ENCODE measurements at regions not wholly inside any gene's neighbourhood (a gene's known extent, or its start where the extent isn't known, plus 50 kb on each side); places are given as distances from the start of the nearest gene placed in this dataset.

- H3K9me3 ChIP-seq: no peaks in the 10 kb centered on the region
- no peak for TF ChIP-seq POLR2A (IDR thresholded peaks at IDR 0.05)
- TF ChIP-seq, protein P1, sequence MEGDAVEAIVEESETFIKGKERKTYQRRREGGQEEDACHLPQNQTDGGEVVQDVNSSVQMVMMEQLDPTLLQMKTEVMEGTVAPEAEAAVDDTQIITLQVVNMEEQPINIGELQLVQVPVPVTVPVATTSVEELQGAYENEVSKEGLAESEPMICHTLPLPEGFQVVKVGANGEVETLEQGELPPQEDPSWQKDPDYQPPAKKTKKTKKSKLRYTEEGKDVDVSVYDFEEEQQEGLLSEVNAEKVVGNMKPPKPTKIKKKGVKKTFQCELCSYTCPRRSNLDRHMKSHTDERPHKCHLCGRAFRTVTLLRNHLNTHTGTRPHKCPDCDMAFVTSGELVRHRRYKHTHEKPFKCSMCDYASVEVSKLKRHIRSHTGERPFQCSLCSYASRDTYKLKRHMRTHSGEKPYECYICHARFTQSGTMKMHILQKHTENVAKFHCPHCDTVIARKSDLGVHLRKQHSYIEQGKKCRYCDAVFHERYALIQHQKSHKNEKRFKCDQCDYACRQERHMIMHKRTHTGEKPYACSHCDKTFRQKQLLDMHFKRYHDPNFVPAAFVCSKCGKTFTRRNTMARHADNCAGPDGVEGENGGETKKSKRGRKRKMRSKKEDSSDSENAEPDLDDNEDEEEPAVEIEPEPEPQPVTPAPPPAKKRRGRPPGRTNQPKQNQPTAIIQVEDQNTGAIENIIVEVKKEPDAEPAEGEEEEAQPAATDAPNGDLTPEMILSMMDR (IDR thresholded peaks at IDR 0.05): no peak
- DNase-seq: no peak
- H3K4me1 ChIP-seq: no peaks in the 10 kb centered on the region
- H3K27me3 ChIP-seq: peaks cover 0 to 4% (median 0%) of the 10 kb centered on the region in 4 donors
- 73 to 74% methylated on average over 3 of the region's 3 CpGs for WGBS, 2 donors
- no peak overlapping the region for H3K4me3 ChIP-seq
- no peak overlapping the region for H3K27ac ChIP-seq
- intact Hi-C loops (cut with DNase I): no loop called here
- no peaks in the 10 kb centered on the region for H3K36me3 ChIP-seq
Observed at GRCh38 chr2:222000326-222000725, 298.5 kb downstream of the PAX3 start.

DNA sequence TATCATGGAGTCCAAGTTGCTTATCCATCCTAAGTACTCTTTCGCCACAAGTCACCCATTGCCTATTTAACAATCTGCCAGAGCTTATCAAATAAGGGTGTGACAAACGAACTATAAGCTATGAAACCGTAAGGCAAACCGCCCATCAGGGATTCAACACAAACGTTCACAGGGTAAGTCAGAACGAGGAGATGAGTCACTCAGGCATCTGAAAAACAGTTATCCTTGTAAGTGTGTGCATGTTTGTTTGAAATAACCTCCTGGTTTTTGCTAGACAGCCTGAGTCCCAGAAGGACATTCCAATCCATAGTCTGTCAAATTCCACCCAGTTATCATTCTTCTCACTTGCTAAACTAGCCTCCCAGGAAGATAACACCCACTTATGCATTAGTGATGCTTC, 299.1 kb downstream of the PAX3 start:
- Histone ChIP-seq H3K4me3 (no peak overlapping the region), H3K27ac (no peak overlapping the region), H3K4me1 (no peaks in the 10 kb centered on the region), H3K36me3 (no peaks in the 10 kb centered on the region), H3K9me3 (no peaks in the 10 kb centered on the region), H3K27me3 (peaks cover 0 to 4% (median 0%) of the 10 kb centered on the region in 4 donors)
- TF ChIP-seq, protein P1 (IDR thresholded peaks at IDR 0.05): no peak
- TF ChIP-seq POLR2A (IDR thresholded peaks at IDR 0.05): no peak
- DNase-seq: no peak
- 46 to 58% methylated on average over 6 of the region's 6 CpGs for WGBS, 2 donors
- intact Hi-C loops (cut with DNase I): no loop called here

- intact Hi-C loops (cut with DNase I): no loop called here
- no peaks in the 10 kb centered on the region for H3K4me1 ChIP-seq
- no peak for TF ChIP-seq POLR2A (IDR thresholded peaks at IDR 0.05)
- TF ChIP-seq, protein P1 (IDR thresholded peaks at IDR 0.05): no peak
- no peak overlapping the region for H3K4me3 ChIP-seq
- 36 to 68% methylated on average over 2 of the region's 2 CpGs for WGBS, 2 donors
- no peak for DNase-seq
- H3K27ac ChIP-seq: no peak overlapping the region
- no peaks in the 10 kb centered on the region for H3K36me3 ChIP-seq
- H3K27me3 ChIP-seq: peaks cover 0 to 4% (median 0%) of the 10 kb centered on the region in 4 donors
- H3K9me3 ChIP-seq: no peaks in the 10 kb centered on the region
Observed at GRCh38 chr2:221999166-221999565, 299.6 kb downstream of the PAX3 start.

GRCh38 chr2:221997683-221998082, 301.1 kb downstream of the PAX3 start:
- no peak for DNase-seq
- H3K4me3 ChIP-seq: no peak overlapping the region
- intact Hi-C loops (cut with DNase I): no loop called here
- 22 to 50% methylated on average over 1 of the region's 1 CpG for WGBS, 2 donors
- H3K27ac ChIP-seq: no peak overlapping the region
- no peaks in the 10 kb centered on the region for H3K4me1 ChIP-seq
- TF ChIP-seq POLR2A (IDR thresholded peaks at IDR 0.05): no peak
- TF ChIP-seq, protein P1 (IDR thresholded peaks at IDR 0.05): no peak
- no peaks in the 10 kb centered on the region for H3K36me3 ChIP-seq
- no peaks in the 10 kb centered on the region for H3K9me3 ChIP-seq
- H3K27me3 ChIP-seq: peaks cover 0 to 4% (median 0%) of the 10 kb centered on the region in 4 donors

- TF ChIP-seq POLR2A (IDR thresholded peaks at IDR 0.05): no peak
- TF ChIP-seq, protein P1 (IDR thresholded peaks at IDR 0.05): no peak
- no peak for DNase-seq
Observed at GRCh38 chr2:221997100-221997499, 301.7 kb downstream of the PAX3 start.

More at GRCh38 chr2:221997100-221997499, 301.7 kb downstream of the PAX3 start:
- WGBS, 2 donors: 29 to 37% methylated on average over 3 of the region's 3 CpGs
- Histone ChIP-seq H3K36me3 (no peaks in the 10 kb centered on the region), H3K9me3 (no peaks in the 10 kb centered on the region), H3K4me3 (no peak overlapping the region), H3K4me1 (no peaks in the 10 kb centered on the region), H3K27ac (no peak overlapping the region), H3K27me3 (peaks cover 0 to 4% (median 0%) of the 10 kb centered on the region in 4 donors)
- intact Hi-C loops (cut with DNase I): no loop called here
